GM12874 (cell line): ENCODE measurements at regions not wholly inside any gene's neighbourhood (a gene's known extent, or its start where the extent isn't known, plus 50 kb on each side); places are given as distances from the start of the nearest gene placed in this dataset.

Experiments
- CTCF ChIP-seq: IDR thresholded peaks from 2 replicates; pipeline ENCODE4 v1.5.1; 2011; ENCODE audit warnings: low read depth, mild to moderate bottlenecking, control low read depth, low read length, moderate library complexity; ENCODE audit not compliant: insufficient read depth

- no peak for TF ChIP-seq CTCF
These were observed 51.1 kb upstream of the UMPS start for GRCh38 chr3:124679048-124679638.
